H9 (cell line): ENCODE measurements at regions not wholly inside any gene's neighbourhood (a gene's known extent, or its start where the extent isn't known, plus 50 kb on each side); places are given as distances from the start of the nearest gene placed in this dataset.

Source experiments
- DNase-seq: peaks from one replicate; pipeline ENCODE4 v3.0.0-alpha.2; 2017
- H2AFZ ChIP-seq: one replicate; pipeline ENCODE4 v1.6.1; 2013; ENCODE audit warnings: mild to moderate bottlenecking, low read length, control low read depth, moderate library complexity
- H2AK5ac ChIP-seq: 2 replicates; pipeline ENCODE4 v1.6.1; 2013; ENCODE audit warnings: low read length, control low read depth, mixed read lengths; ENCODE audit not compliant: insufficient read length
- H2BK120ac ChIP-seq: one replicate; pipeline ENCODE4 v1.6.1; 2013; ENCODE audit warnings: low read depth, mild to moderate bottlenecking, low read length, control low read depth, inconsistent platforms; ENCODE audit not compliant: poor library complexity, severe bottlenecking
- H2BK12ac ChIP-seq: 2 replicates; pipeline ENCODE4 v1.6.1; 2013; ENCODE audit warnings: low read length, control low read depth, mixed read lengths, low read depth; ENCODE audit not compliant: insufficient read length
- H2BK15ac ChIP-seq: 2 replicates; pipeline ENCODE4 v1.6.1; 2013; ENCODE audit warnings: low read depth, low read length, control low read depth
- H2BK20ac ChIP-seq: one replicate; pipeline ENCODE4 v1.6.1; 2013; ENCODE audit warnings: low read depth, mild to moderate bottlenecking, low read length, control low read depth, inconsistent platforms; ENCODE audit not compliant: poor library complexity, severe bottlenecking
- H2BK5ac ChIP-seq: 2 replicates; pipeline ENCODE4 v1.6.1; 2013; ENCODE audit warnings: low read length, control low read depth, mixed read lengths; ENCODE audit not compliant: insufficient read length
- H3K14ac ChIP-seq: 2 replicates; pipeline ENCODE4 v1.6.1; 2013; ENCODE audit warnings: low read length, control low read depth; ENCODE audit not compliant: insufficient read depth
- H3K18ac ChIP-seq: 2 replicates; pipeline ENCODE4 v1.6.1; 2013; ENCODE audit warnings: low read depth, mild to moderate bottlenecking, mixed read lengths, low read length, control low read depth; ENCODE audit not compliant: insufficient read length
- H3K23ac ChIP-seq: 2 replicates; pipeline ENCODE4 v1.6.1; 2013; ENCODE audit warnings: low read length, control low read depth, mixed read lengths, low read depth; ENCODE audit not compliant: insufficient read length
- H3K23me2 ChIP-seq: 2 replicates; pipeline ENCODE4 v1.6.1; 2013; ENCODE audit warnings: low read depth, mild to moderate bottlenecking, mixed read lengths, low read length, control low read depth; ENCODE audit not compliant: insufficient read length, poor library complexity, severe bottlenecking
- H3K27ac ChIP-seq: 2 replicates; pipeline ENCODE4 v1.5.1; 2013; ENCODE audit warnings: low read length, control low read depth, mixed read lengths, low read depth; ENCODE audit not compliant: insufficient read length
- H3K27me3 ChIP-seq: 2 replicates; pipeline ENCODE4 v1.6.1; 2013; ENCODE audit warnings: low read length, control low read depth, inconsistent platforms; ENCODE audit not compliant: insufficient read depth
- H3K4ac ChIP-seq: 2 replicates; pipeline ENCODE4 v1.6.1; 2013; ENCODE audit warnings: low read depth, mild to moderate bottlenecking, control low read depth, inconsistent platforms, low read length, moderate library complexity
- H3K4me1 ChIP-seq: 2 replicates; pipeline ENCODE4 v1.6.1; 2013; ENCODE audit warnings: low read length, control low read depth, inconsistent platforms; ENCODE audit not compliant: insufficient read depth
- H3K4me2 ChIP-seq: 2 replicates; pipeline ENCODE4 v1.6.1; 2013; ENCODE audit warnings: low read length, control low read depth, mixed read lengths; ENCODE audit not compliant: insufficient read length, insufficient read depth
- H3K56ac ChIP-seq: 2 replicates; pipeline ENCODE4 v1.6.1; 2013; ENCODE audit warnings: low read depth, mild to moderate bottlenecking, mixed read lengths, low read length, control low read depth; ENCODE audit not compliant: insufficient read length
- H3K79me1 ChIP-seq: 2 replicates; pipeline ENCODE4 v1.6.1; 2013; ENCODE audit warnings: low read depth, mild to moderate bottlenecking, moderate library complexity, low read length, control low read depth, inconsistent platforms; ENCODE audit not compliant: insufficient read depth, poor library complexity, severe bottlenecking
- H3K79me2 ChIP-seq: 2 replicates; pipeline ENCODE4 v1.6.1; 2013; ENCODE audit warnings: low read length, control low read depth, inconsistent platforms; ENCODE audit not compliant: insufficient read depth
- H3K9ac ChIP-seq: 2 replicates; pipeline ENCODE4 v1.6.1; 2013; ENCODE audit warnings: low read length, control low read depth, mixed read lengths; ENCODE audit not compliant: insufficient read length; ENCODE audit errors: extremely low read depth
- H3K9me3 ChIP-seq: one replicate; pipeline ENCODE4 v1.6.1; 2013; ENCODE audit warnings: low read depth, low read length, inconsistent platforms; ENCODE audit not compliant: control insufficient read depth
- H3T11ph ChIP-seq: one replicate; pipeline ENCODE4 v1.6.1; 2013; ENCODE audit warnings: mild to moderate bottlenecking, low read length, control low read depth, inconsistent platforms
- H4K20me1 ChIP-seq: one replicate; pipeline ENCODE4 v1.6.1; 2013; ENCODE audit not compliant: control insufficient read depth, insufficient read length, insufficient read depth
- H4K5ac ChIP-seq: 2 replicates; pipeline ENCODE4 v1.6.1; 2013; ENCODE audit warnings: low read depth, mild to moderate bottlenecking, mixed read lengths, low read length, control low read depth; ENCODE audit not compliant: insufficient read length
- H4K8ac ChIP-seq: replicated peaks from 2 replicates; pipeline ENCODE4 v1.6.1; 2013; ENCODE audit warnings: low read length, control low read depth, mixed read lengths, low read depth; ENCODE audit not compliant: insufficient read length
- H4K91ac ChIP-seq: 2 replicates; pipeline ENCODE4 v1.6.1; 2013; ENCODE audit warnings: low read depth, mild to moderate bottlenecking, moderate library complexity, mixed read lengths, low read length, control low read depth; ENCODE audit not compliant: insufficient read length
- H3K27ac Mint-ChIP-seq, 3 experiments: 2 replicates in 2 of 3; 3 replicates in 1 of 3; pipeline ENCODE4 v1.8.0; 2020 to 2021; ENCODE audit warnings: mixed read lengths in 3 of 3, mild to moderate bottlenecking in 1 of 3, moderate library complexity in 1 of 3
- H3K27me3 Mint-ChIP-seq: 2 replicates; pipeline ENCODE4 v1.8.0; 2021; ENCODE audit warnings: low read depth, mild to moderate bottlenecking, moderate library complexity, mixed read lengths
- H3K36me3 Mint-ChIP-seq, 3 experiments: 2 replicates in 2 of 3; 3 replicates in 1 of 3; pipeline ENCODE4 v1.8.0; 2020 to 2021; ENCODE audit warnings: low read depth in 3 of 3, mixed read lengths in 3 of 3; ENCODE audit not compliant: insufficient read depth in 1 of 3
- H3K4me1 Mint-ChIP-seq, 2 experiments: 2 replicates each; pipeline ENCODE4 v1.8.0; 2020; ENCODE audit warnings: mixed read lengths in 2 of 2
- H3K4me3 Mint-ChIP-seq, 2 experiments: 2 replicates in 1 of 2; 3 replicates in 1 of 2; pipeline ENCODE4 v1.8.0; 2020 to 2021; ENCODE audit warnings: mild to moderate bottlenecking in 2 of 2, mixed read lengths in 2 of 2, moderate library complexity in 1 of 2
- H3K9me3 Mint-ChIP-seq, 2 experiments: 2 replicates in 1 of 2; 3 replicates in 1 of 2; pipeline ENCODE4 v1.8.0; 2020; ENCODE audit warnings: mild to moderate bottlenecking in 2 of 2, mixed read lengths in 2 of 2, moderate library complexity in 1 of 2
- CTCF ChIP-seq: fragments of 200-600 bp; sonication (generic); conservative IDR thresholded peaks from 3 replicates; pipeline ENCODE4 v1.8.0; 2021; ENCODE audit warnings: antibody characterized with exemption, mild to moderate bottlenecking
- WGBS: extraction: QIAGEN DNeasy Blood & Tissue Kit; methylation state at CpG from one replicate; pipeline ENCODE4 v1.1.7; 2013; ENCODE audit warnings: missing lambda C conversion rate, low lambda C conversion rate, mixed read lengths; ENCODE audit not compliant: insufficient read length; ENCODE audit errors: extremely low coverage; 5-methylcytosine and 5-hydroxymethylcytosine counted together

- no CpG with 5 or more reads among the region's 4 CpGs for WGBS
- H3K4me1 Mint-ChIP-seq = peaks cover 0 to 5% of the 10 kb centered on the region in 2 experiments; a peak in 2 of 4 replicates
- Histone ChIP-seq H3K79me2 (no peaks in the 10 kb centered on the region), H3K4me1 (peaks cover 2% of the 10 kb centered on the region; the same call in 1 of the 2 replicates), H4K20me1 (no peaks in the 10 kb centered on the region), H2BK15ac (no peak overlapping the region), H2BK12ac (no peak overlapping the region), H2AK5ac (no peak overlapping the region), H2BK120ac (no peak overlapping the region), H3T11ph (no peak overlapping the region), H3K23me2 (no peaks in the 10 kb centered on the region), H2AFZ (no peak overlapping the region), H3K27ac (no peak overlapping the region), H3K9ac (no peak overlapping the region), H3K4ac (no peak overlapping the region), H3K23ac (no peak overlapping the region), H3K79me1 (no peaks in the 10 kb centered on the region), H3K27me3 (no peaks in the 10 kb centered on the region), H4K91ac (no peak overlapping the region), H4K8ac (no peak overlapping the region), H4K5ac (no peak overlapping the region), H2BK20ac (no peak overlapping the region), H3K4me2 (no peak overlapping the region), H2BK5ac (no peak overlapping the region), H3K18ac (no peak overlapping the region), H3K14ac (no peak overlapping the region), H3K9me3 (no peaks in the 10 kb centered on the region), H3K56ac (no peak overlapping the region)
- TF ChIP-seq CTCF = no peak
- H3K27ac Mint-ChIP-seq = no peak overlapping the region
- DNase-seq = no peak
- H3K36me3 Mint-ChIP-seq = no peaks in the 10 kb centered on the region
- no peaks in the 10 kb centered on the region for H3K9me3 Mint-ChIP-seq
- H3K4me3 Mint-ChIP-seq = no peak overlapping the region
- no peaks in the 10 kb centered on the region for H3K27me3 Mint-ChIP-seq
These were observed 391.4 kb downstream of the ELAVL2 start for GRCh38 chr9:23434654-23435053.
